Raji (cell line): ENCODE measurements at regions not wholly inside any gene's neighbourhood (a gene's known extent, or its start where the extent isn't known, plus 50 kb on each side); places are given as distances from the start of the nearest gene placed in this dataset.

Experiments
- POLR2A ChIP-seq: IDR thresholded peaks from 2 replicates; pipeline ENCODE4 v1.6.1; 2011; ENCODE audit warnings: low read depth, low read length, control low read depth; ENCODE audit not compliant: insufficient read depth

GRCh38 chr3:178203165-178203564 is 333.1 kb upstream of the KCNMB2 start:
- no peak for TF ChIP-seq POLR2A

- TF ChIP-seq POLR2A = no peak
Measured at GRCh38 chr3:178203650-178204049, 332.6 kb upstream of the KCNMB2 start.

- TF ChIP-seq POLR2A = no peak
Measured at GRCh38 chr3:178205740-178206139, 330.5 kb upstream of the KCNMB2 start.

GRCh38 chr3:178206521-178206920 is 329.7 kb upstream of the KCNMB2 start:
- no peak for TF ChIP-seq POLR2A

GRCh38 chr3:178217479-178217878 is 318.8 kb upstream of the KCNMB2 start:
- TF ChIP-seq POLR2A = no peak

- no peak for TF ChIP-seq POLR2A
Measured at GRCh38 chr3:178218231-178218630, 318.0 kb upstream of the KCNMB2 start.

GRCh38 chr3:178223876-178224275 is 312.4 kb upstream of the KCNMB2 start:
- no peak for TF ChIP-seq POLR2A

- no peak for TF ChIP-seq POLR2A
Measured at GRCh38 chr3:178226094-178226493, 310.1 kb upstream of the KCNMB2 start.

- TF ChIP-seq POLR2A = no peak
Measured at GRCh38 chr3:178231645-178232044, 304.6 kb upstream of the KCNMB2 start.

GRCh38 chr3:178233371-178234071 is 302.7 kb upstream of the KCNMB2 start:
- no peak for TF ChIP-seq POLR2A

GRCh38 chr3:178236555-178237277 is 299.5 kb upstream of the KCNMB2 start:
- no peak for TF ChIP-seq POLR2A

- no peak for TF ChIP-seq POLR2A
Measured at GRCh38 chr3:178238179-178238578, 298.1 kb upstream of the KCNMB2 start.

GRCh38 chr3:178244733-178245709 is 291.2 kb upstream of the KCNMB2 start:
- no peak for TF ChIP-seq POLR2A

- no peak for TF ChIP-seq POLR2A
Measured at GRCh38 chr3:178246004-178246403, 290.2 kb upstream of the KCNMB2 start.

GRCh38 chr3:178255315-178255714 is 280.9 kb upstream of the KCNMB2 start:
- TF ChIP-seq POLR2A = no peak
